ENCODE measurements at regions not wholly inside any gene's neighbourhood (a gene's known extent, or its start where the extent isn't known, plus 50 kb on each side); places are given as distances from the start of the nearest gene placed in this dataset.

DNA sequence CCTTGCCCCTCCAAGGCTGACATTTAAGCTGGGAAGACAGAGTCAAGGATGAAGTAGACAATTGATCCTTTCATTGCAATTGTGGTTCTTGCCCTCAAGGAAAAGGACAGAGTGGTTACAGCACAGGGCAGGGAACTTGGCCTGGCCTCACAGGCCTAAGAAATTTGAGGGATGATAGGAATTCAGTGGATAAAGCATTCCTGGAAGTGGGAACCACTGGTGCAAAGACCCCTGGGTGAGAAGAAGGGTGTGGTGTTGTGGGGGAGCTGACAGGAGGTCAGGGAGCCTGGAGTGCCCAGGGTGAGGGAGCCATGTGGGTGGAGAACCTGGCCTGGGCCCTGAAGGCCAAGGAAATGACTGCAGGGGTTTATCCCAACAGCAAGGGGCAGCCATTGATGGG is 287.4 kb downstream of the UACA start:
- TF ChIP-seq CTCF (IDR thresholded peaks at IDR 0.05) (no peak), POLR2A (IDR thresholded peaks at IDR 0.05) (no peak)
